HCT116 (cell line): ENCODE measurements at regions not wholly inside any gene's neighbourhood (a gene's known extent, or its start where the extent isn't known, plus 50 kb on each side); places are given as distances from the start of the nearest gene placed in this dataset.

ENCODE experiments used
- CBX3 ChIP-seq: IDR thresholded peaks from 2 replicates; pipeline ENCODE4 v1.6.1; 2012; ENCODE audit warnings: low read depth
- EGR1 ChIP-seq: IDR thresholded peaks from 2 replicates; pipeline ENCODE4 v1.6.1; 2012; ENCODE audit warnings: low read depth
- EZH2 ChIP-seq: fragments of 200-600 bp; sonication (generic); IDR thresholded peaks from 2 replicates; pipeline ENCODE4 v1.6.1; 2017; ENCODE audit warnings: antibody characterized with exemption, mixed run types
- JUND ChIP-seq: IDR thresholded peaks from 2 replicates; pipeline ENCODE4 v1.6.1; 2012
- MAX ChIP-seq: IDR thresholded peaks from 2 replicates; pipeline ENCODE4 v1.6.1; 2012
- POLR2A ChIP-seq: IDR thresholded peaks from 2 replicates; pipeline ENCODE4 v1.7.0; 2011; ENCODE audit warnings: borderline replicate concordance; ENCODE audit not compliant: insufficient read depth, insufficient read length; ENCODE audit errors: extremely low read depth
- POLR2AphosphoS5 ChIP-seq: IDR thresholded peaks from 2 replicates; pipeline ENCODE4 v1.6.1; 2011; ENCODE audit warnings: mild to moderate bottlenecking, low read depth, low read length, moderate library complexity
- RAD21 ChIP-seq: IDR thresholded peaks from 2 replicates; pipeline ENCODE4 v1.6.1; 2012; ENCODE audit warnings: low read depth, mild to moderate bottlenecking
- REST ChIP-seq: IDR thresholded peaks from 2 replicates; pipeline ENCODE4 v1.6.1; 2012; ENCODE audit warnings: low read depth
- SP1 ChIP-seq: IDR thresholded peaks from 2 replicates; pipeline ENCODE4 v1.6.1; 2012; ENCODE audit warnings: low read depth
- TCF7L2 ChIP-seq: IDR thresholded peaks from 2 replicates; pipeline ENCODE4 v1.7.0; 2011; ENCODE audit warnings: borderline replicate concordance, inconsistent platforms; ENCODE audit not compliant: insufficient read depth, insufficient read length; ENCODE audit errors: extremely low read depth
- YY1 ChIP-seq: IDR thresholded peaks from 2 replicates; pipeline ENCODE4 v1.6.1; 2011; ENCODE audit warnings: low read length, low read depth, moderate library complexity, mild to moderate bottlenecking; ENCODE audit not compliant: insufficient replicate concordance; ENCODE audit errors: extremely low read depth
- TF ChIP-seq, protein P1 (sequence below), 3 experiments: fragments of 200-600 bp in 1 of 3; sonication (generic) in 1 of 3; IDR thresholded peaks in 2 of 3; conservative IDR thresholded peaks in 1 of 3; 2 replicates each; pipeline ENCODE4 v1.5.1; 2012 to 2017; ENCODE audit warnings: low read depth in 2 of 3, low read length in 2 of 3, antibody characterized with exemption in 1 of 3, borderline replicate concordance in 1 of 3, control low read depth in 1 of 3, mild to moderate bottlenecking in 1 of 3, mixed read lengths in 1 of 3, mixed run types in 1 of 3, moderate library complexity in 1 of 3; ENCODE audit not compliant: insufficient read depth in 1 of 3
- TF ChIP-seq, protein P2 (sequence below): IDR thresholded peaks from 2 replicates; pipeline ENCODE4 v1.6.1; 2012

DNA sequence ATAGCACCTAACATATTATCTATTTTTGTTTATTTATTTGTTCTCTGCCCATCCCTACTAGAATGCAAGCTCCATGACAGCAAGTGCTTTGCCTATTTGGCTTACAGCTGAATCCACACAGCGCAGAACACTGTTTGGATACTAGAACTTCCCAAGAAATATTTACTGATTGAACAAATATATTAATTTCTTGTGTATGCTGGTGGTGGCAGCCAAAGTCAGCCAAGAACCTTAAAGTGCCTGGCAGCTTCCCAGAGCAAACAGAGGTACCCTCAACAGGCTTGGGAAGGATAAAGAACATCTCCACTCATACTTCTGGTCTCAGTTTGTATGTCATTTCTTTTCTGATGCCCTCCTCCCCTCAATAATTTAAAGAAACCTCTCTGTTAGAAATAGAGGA is 111.8 kb upstream of the SLC25A36 start:
- TF ChIP-seq REST = no peak
- TF ChIP-seq, protein P1, sequence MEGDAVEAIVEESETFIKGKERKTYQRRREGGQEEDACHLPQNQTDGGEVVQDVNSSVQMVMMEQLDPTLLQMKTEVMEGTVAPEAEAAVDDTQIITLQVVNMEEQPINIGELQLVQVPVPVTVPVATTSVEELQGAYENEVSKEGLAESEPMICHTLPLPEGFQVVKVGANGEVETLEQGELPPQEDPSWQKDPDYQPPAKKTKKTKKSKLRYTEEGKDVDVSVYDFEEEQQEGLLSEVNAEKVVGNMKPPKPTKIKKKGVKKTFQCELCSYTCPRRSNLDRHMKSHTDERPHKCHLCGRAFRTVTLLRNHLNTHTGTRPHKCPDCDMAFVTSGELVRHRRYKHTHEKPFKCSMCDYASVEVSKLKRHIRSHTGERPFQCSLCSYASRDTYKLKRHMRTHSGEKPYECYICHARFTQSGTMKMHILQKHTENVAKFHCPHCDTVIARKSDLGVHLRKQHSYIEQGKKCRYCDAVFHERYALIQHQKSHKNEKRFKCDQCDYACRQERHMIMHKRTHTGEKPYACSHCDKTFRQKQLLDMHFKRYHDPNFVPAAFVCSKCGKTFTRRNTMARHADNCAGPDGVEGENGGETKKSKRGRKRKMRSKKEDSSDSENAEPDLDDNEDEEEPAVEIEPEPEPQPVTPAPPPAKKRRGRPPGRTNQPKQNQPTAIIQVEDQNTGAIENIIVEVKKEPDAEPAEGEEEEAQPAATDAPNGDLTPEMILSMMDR (IDR thresholded peaks at IDR 0.05 in 2 of 3, conservative IDR thresholded peaks at IDR 0.05 in 1 of 3; ENCODE audit: borderline replicate concordance in 1 of 3, insufficient read depth in 1 of 3, low read depth in 2 of 3, low read length in 2 of 3) = no peak
- TF ChIP-seq POLR2A = no peak
- no peak for TF ChIP-seq JUND
- TF ChIP-seq POLR2AphosphoS5 = no peak
- no peak for TF ChIP-seq EZH2
- TF ChIP-seq RAD21 = no peak
- TF ChIP-seq TCF7L2 = no peak
- no peak for TF ChIP-seq CBX3
- no peak for TF ChIP-seq SP1
- no peak for TF ChIP-seq EGR1
- TF ChIP-seq, protein P2, sequence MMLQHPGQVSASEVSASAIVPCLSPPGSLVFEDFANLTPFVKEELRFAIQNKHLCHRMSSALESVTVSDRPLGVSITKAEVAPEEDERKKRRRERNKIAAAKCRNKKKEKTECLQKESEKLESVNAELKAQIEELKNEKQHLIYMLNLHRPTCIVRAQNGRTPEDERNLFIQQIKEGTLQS = no peak
- TF ChIP-seq YY1 = no peak
- TF ChIP-seq MAX = no peak
